Loucy (cell line): ENCODE measurements at regions not wholly inside any gene's neighbourhood (a gene's known extent, or its start where the extent isn't known, plus 50 kb on each side); places are given as distances from the start of the nearest gene placed in this dataset.

Experiments
- H2AFZ ChIP-seq: fragments of 200-600 bp; sonication (generic); 2 replicates; pipeline ENCODE4 v1.6.0; 2016; ENCODE audit warnings: antibody characterized with exemption, mild to moderate bottlenecking, low read length, moderate library complexity
- H3F3A ChIP-seq: fragments of 200-600 bp; 2 replicates; pipeline ENCODE4 v1.6.0; 2016; ENCODE audit warnings: antibody characterized with exemption, low read depth, mild to moderate bottlenecking
- H3K27me3 ChIP-seq: fragments of 200-600 bp; sonication (generic); 2 replicates; pipeline ENCODE4 v1.6.1; 2014; ENCODE audit warnings: low read length, mild to moderate bottlenecking; ENCODE audit not compliant: insufficient read depth, poor library complexity, severe bottlenecking
- H3K36me3 ChIP-seq: fragments of 200-600 bp; sonication (generic); 2 replicates; pipeline ENCODE4 v1.6.1; 2016; ENCODE audit warnings: low read length; ENCODE audit not compliant: insufficient read depth
- H3K4me1 ChIP-seq: fragments of 200-600 bp; sonication (generic); 2 replicates; pipeline ENCODE4 v1.5.1; 2014; ENCODE audit warnings: low read length, mild to moderate bottlenecking; ENCODE audit not compliant: insufficient read depth, poor library complexity, severe bottlenecking
- H3K4me2 ChIP-seq: fragments of 200-600 bp; sonication (generic); 2 replicates; pipeline ENCODE4 v1.6.0; 2014; ENCODE audit warnings: antibody characterized with exemption, low read length, low read depth, mild to moderate bottlenecking; ENCODE audit not compliant: poor library complexity, severe bottlenecking
- H3K4me3 ChIP-seq: fragments of 200-600 bp; sonication (generic); 2 replicates; pipeline ENCODE4 v1.5.1; 2014; ENCODE audit warnings: low read length, mild to moderate bottlenecking, mixed read lengths; ENCODE audit not compliant: poor library complexity, severe bottlenecking
- H3K79me2 ChIP-seq: fragments of 200-600 bp; sonication (generic); 2 replicates; pipeline ENCODE4 v1.6.1; 2014; ENCODE audit warnings: low read length; ENCODE audit not compliant: insufficient read depth
- H3K9ac ChIP-seq: fragments of 200-600 bp; sonication (generic); 2 replicates; pipeline ENCODE4 v1.6.0; 2014; ENCODE audit warnings: mild to moderate bottlenecking, low read depth, low read length, moderate library complexity; ENCODE audit not compliant: poor library complexity, severe bottlenecking
- H3K9me2 ChIP-seq: fragments of 200-600 bp; sonication (generic); replicated peaks from 2 replicates; pipeline ENCODE4 v1.6.1; 2016; ENCODE audit warnings: low read depth, low read length, mixed read lengths
- H3K9me3 ChIP-seq: fragments of 200-600 bp; sonication (generic); 2 replicates; pipeline ENCODE4 v1.6.1; 2014; ENCODE audit warnings: mild to moderate bottlenecking, antibody characterized with exemption, low read length, low read depth; ENCODE audit not compliant: insufficient read depth
- H4K20me1 ChIP-seq: fragments of 200-600 bp; sonication (generic); 2 replicates; pipeline ENCODE4 v1.6.0; 2014; ENCODE audit warnings: antibody characterized with exemption, low read length, mild to moderate bottlenecking; ENCODE audit not compliant: insufficient read depth, poor library complexity, severe bottlenecking
- CTCF ChIP-seq: fragments of 200-600 bp; sonication (generic); conservative IDR thresholded peaks from 2 replicates; pipeline ENCODE4 v1.5.1; 2014; ENCODE audit warnings: mild to moderate bottlenecking, antibody characterized with exemption, low read length
- EZH2phosphoT487 ChIP-seq: fragments of 200-600 bp; IDR thresholded peaks from 2 replicates; pipeline ENCODE4 v1.6.1; 2018; ENCODE audit warnings: antibody characterized with exemption, mild to moderate bottlenecking, moderate library complexity, borderline replicate concordance

GRCh38 chr3:25165306-25165705 lies 262.8 kb upstream of the RARB start:
- Histone ChIP-seq H3K27me3 (no peaks in the 10 kb centered on the region), H3K79me2 (no peaks in the 10 kb centered on the region), H3K9me2 (no peaks in the 10 kb centered on the region), H3K9ac (no peak overlapping the region), H3K4me1 (no peaks in the 10 kb centered on the region), H3K36me3 (no peaks in the 10 kb centered on the region), H2AFZ (no peak overlapping the region), H3F3A (no peaks in the 10 kb centered on the region), H3K9me3 (peaks cover 2% of the 10 kb centered on the region; the same call in 1 of the 2 replicates), H4K20me1 (no peaks in the 10 kb centered on the region), H3K4me3 (no peak overlapping the region), H3K4me2 (no peak overlapping the region)
- TF ChIP-seq CTCF: no peak
- no peak for TF ChIP-seq EZH2phosphoT487

GRCh38 chr3:25166016-25166415 lies 262.0 kb upstream of the RARB start:
- TF ChIP-seq CTCF: no peak
- TF ChIP-seq EZH2phosphoT487: no peak
- Histone ChIP-seq H3K4me2 (no peak overlapping the region), H2AFZ (no peak overlapping the region)

GRCh38 chr3:25169151-25169550 lies 258.9 kb upstream of the RARB start:
- Histone ChIP-seq H3K36me3 (no peaks in the 10 kb centered on the region), H3K4me2 (no peak overlapping the region), H3K27me3 (no peaks in the 10 kb centered on the region), H3K79me2 (no peaks in the 10 kb centered on the region), H3K9me2 (no peaks in the 10 kb centered on the region), H3K9me3 (peaks cover 2% of the 10 kb centered on the region; the same call in 1 of the 2 replicates), H2AFZ (no peak overlapping the region), H3K4me1 (no peaks in the 10 kb centered on the region), H3F3A (no peaks in the 10 kb centered on the region), H3K9ac (no peak overlapping the region), H4K20me1 (no peaks in the 10 kb centered on the region), H3K4me3 (no peak overlapping the region)
- TF ChIP-seq CTCF: no peak
- no peak for TF ChIP-seq EZH2phosphoT487

More at GRCh38 chr3:25166016-25166415, 262.0 kb upstream of the RARB start:
- H3K79me2 ChIP-seq: no peaks in the 10 kb centered on the region
- H4K20me1 ChIP-seq: no peaks in the 10 kb centered on the region
- H3K9me2 ChIP-seq: no peaks in the 10 kb centered on the region
- no peaks in the 10 kb centered on the region for H3K27me3 ChIP-seq
- H3K9me3 ChIP-seq: peaks cover 2% of the 10 kb centered on the region; the same call in 1 of the 2 replicates
- no peaks in the 10 kb centered on the region for H3K4me1 ChIP-seq
- H3K9ac ChIP-seq: no peak overlapping the region
- H3F3A ChIP-seq: no peaks in the 10 kb centered on the region
- no peak overlapping the region for H3K4me3 ChIP-seq
- no peaks in the 10 kb centered on the region for H3K36me3 ChIP-seq
